HG03460 (cell line): ENCODE measurements at regions not wholly inside any gene's neighbourhood (a gene's known extent, or its start where the extent isn't known, plus 50 kb on each side); places are given as distances from the start of the nearest gene placed in this dataset.

Experiments
- ATAC-seq: cut with Tn5 transposase; IDR thresholded peaks from one replicate; pipeline ENCODE4 v1.9.1; 2021; ENCODE audit not compliant: unreplicated experiment

GRCh38 chr5:53211799-53212198, 102.2 kb upstream of the MOCS2 start:
- no peak for ATAC-seq

- ATAC-seq, result no peak
These were observed 109.6 kb upstream of the MOCS2 start for GRCh38 chr5:53219174-53219573.

GRCh38 chr5:53219610-53220009, 110.1 kb upstream of the MOCS2 start:
- no peak for ATAC-seq

- no peak for ATAC-seq
These were observed 124.3 kb upstream of the MOCS2 start for GRCh38 chr5:53233645-53234405.

GRCh38 chr5:53236683-53237082, 127.1 kb upstream of the MOCS2 start:
- no peak for ATAC-seq

- ATAC-seq, result no peak
These were observed 128.3 kb upstream of the MOCS2 start for GRCh38 chr5:53237876-53238275.

- ATAC-seq, result no peak
These were observed 129.9 kb upstream of the MOCS2 start for GRCh38 chr5:53239301-53239990.

GRCh38 chr5:53240661-53241060, 131.1 kb upstream of the MOCS2 start:
- ATAC-seq, result no peak

GRCh38 chr5:53241572-53241971, 132.0 kb upstream of the MOCS2 start:
- no peak for ATAC-seq

GRCh38 chr5:53243403-53243802, 133.8 kb upstream of the MOCS2 start:
- ATAC-seq, result no peak

- no peak for ATAC-seq
These were observed 136.7 kb upstream of the MOCS2 start for GRCh38 chr5:53246042-53246836.

GRCh38 chr5:53249529-53250200, 140.1 kb upstream of the MOCS2 start:
- ATAC-seq, result no peak

- no peak for ATAC-seq
These were observed 140.6 kb upstream of the MOCS2 start for GRCh38 chr5:53250201-53250550.

- no peak for ATAC-seq
These were observed 143.9 kb upstream of the MOCS2 start for GRCh38 chr5:53253421-53253871.

- ATAC-seq, result no peak
These were observed 147.2 kb upstream of the MOCS2 start for GRCh38 chr5:53256746-53257145.

GRCh38 chr5:53257806-53258373, 148.3 kb upstream of the MOCS2 start:
- no peak for ATAC-seq

- ATAC-seq, result no peak
These were observed 149.6 kb upstream of the MOCS2 start for GRCh38 chr5:53259176-53259575.

GRCh38 chr5:53260446-53260845, 150.9 kb upstream of the MOCS2 start:
- no peak for ATAC-seq

- no peak for ATAC-seq
These were observed 151.7 kb upstream of the MOCS2 start for GRCh38 chr5:53261245-53261644.

GRCh38 chr5:53262348-53262970, 152.9 kb upstream of the MOCS2 start:
- ATAC-seq, result no peak
